ENCODE measurements at regions not wholly inside any gene's neighbourhood (a gene's known extent, or its start where the extent isn't known, plus 50 kb on each side); places are given as distances from the start of the nearest gene placed in this dataset.
A peak's percentile ranks its signal among the peaks of the same experiment; 100 is the strongest.

DNA sequence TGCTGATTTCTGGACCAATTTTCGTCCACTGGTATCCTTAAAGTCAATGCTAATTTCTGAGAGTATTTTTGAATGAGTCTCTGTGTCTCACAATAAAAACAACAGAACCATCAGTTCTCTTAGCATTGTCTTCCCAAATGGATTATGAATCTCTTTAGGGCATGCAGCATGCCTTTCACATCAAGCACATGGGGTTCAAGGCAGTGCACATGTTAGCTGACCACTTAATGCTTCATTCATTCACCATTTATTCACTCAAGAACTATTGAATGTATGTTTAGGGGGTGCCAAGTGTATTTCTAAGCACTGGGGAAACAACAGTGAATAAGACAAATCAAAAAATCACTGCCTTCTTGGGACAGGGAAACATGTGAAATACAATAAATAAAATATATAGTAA lies 126.7 kb upstream of the SLC44A3 start:
- Histone ChIP-seq H3K27ac (no peak overlapping the region), H3K36me3 (no peaks in the 10 kb centered on the region), H3K4me3 (no peak overlapping the region), H3K9me3 (peaks cover 0 to 10% (median 0%) of the 10 kb centered on the region in 8 donors), H3K4me1 (peaks cover 0 to 4% (median 0%) of the 10 kb centered on the region in 6 donors), H3K27me3 (replicated peaks in 1 of 7) (peaks cover 0 to 5% (median 0%) of the 10 kb centered on the region in 7 donors)
- no peak for TF ChIP-seq POLR2AphosphoS5 (IDR thresholded peaks at IDR 0.05)
- no peak for TF ChIP-seq CTCF (IDR thresholded peaks at IDR 0.05 in 8 of 11, conservative IDR thresholded peaks at IDR 0.05 in 3 of 11)
- no peak for TF ChIP-seq POLR2A (IDR thresholded peaks at IDR 0.05)
- DNase-seq, result no peak
- intact Hi-C loops (cut with DNase I; ENCODE audit: low total_unique reads), result no loop called here
- WGBS, 5 donors, result 86 to 96% (median 90%) methylated on average over 1 of the region's 1 CpG

GRCh38 chr1:94693029-94693428 lies 127.1 kb upstream of the SLC44A3 start:
- 65 to 93% (median 85%) methylated on average over 3 of the region's 3 CpGs for WGBS, 5 donors
- Histone ChIP-seq H3K4me3 (no peak overlapping the region), H3K27me3 (replicated peaks in 1 of 7) (peaks cover 0 to 5% (median 0%) of the 10 kb centered on the region in 7 donors), H3K36me3 (no peaks in the 10 kb centered on the region), H3K27ac (no peak overlapping the region), H3K4me1 (peaks cover 0 to 4% (median 0%) of the 10 kb centered on the region in 6 donors), H3K9me3 (peaks cover 0 to 10% (median 0%) of the 10 kb centered on the region in 8 donors)
- intact Hi-C loops (cut with DNase I; ENCODE audit: low total_unique reads), result no loop called here
- no peak for DNase-seq
- TF ChIP-seq CTCF (IDR thresholded peaks at IDR 0.05 in 8 of 11, conservative IDR thresholded peaks at IDR 0.05 in 3 of 11) (no peak), POLR2A (IDR thresholded peaks at IDR 0.05) (no peak), POLR2AphosphoS5 (IDR thresholded peaks at IDR 0.05) (no peak)

DNA sequence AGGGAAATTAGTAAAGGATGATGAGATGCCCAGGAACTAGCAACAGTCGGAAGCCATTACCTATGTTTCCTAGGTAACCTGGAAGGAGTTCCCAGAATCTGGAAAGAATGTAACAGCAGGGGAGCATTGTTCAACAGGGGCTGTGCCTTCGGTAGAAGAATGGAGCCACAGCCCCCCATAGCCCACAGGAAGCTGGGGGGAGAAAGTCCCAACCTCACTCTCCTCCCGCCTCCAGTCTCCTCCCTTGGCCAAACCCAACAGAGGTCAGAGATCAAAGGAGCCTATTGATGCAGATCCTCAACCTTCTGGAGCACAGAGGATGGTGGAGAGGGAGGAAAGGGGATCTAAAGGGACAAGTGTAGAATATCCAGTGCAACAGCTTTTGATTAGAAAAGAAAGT lies 131.5 kb upstream of the SLC44A3 start:
- TF ChIP-seq POLR2AphosphoS5 (IDR thresholded peaks at IDR 0.05), result no peak
- no peak for TF ChIP-seq POLR2A (IDR thresholded peaks at IDR 0.05)
- no peak for TF ChIP-seq CTCF (IDR thresholded peaks at IDR 0.05 in 8 of 11, conservative IDR thresholded peaks at IDR 0.05 in 3 of 11)
- Histone ChIP-seq H3K4me1 (peaks cover 0 to 4% (median 0%) of the 10 kb centered on the region in 6 donors), H3K27me3 (replicated peaks in 1 of 7) (peaks cover 0 to 5% (median 0%) of the 10 kb centered on the region in 7 donors), H3K27ac (peak overlapping the region in 1 of 8 donors; percentile 26), H3K36me3 (no peaks in the 10 kb centered on the region), H3K9me3 (peaks cover 0 to 10% (median 0%) of the 10 kb centered on the region in 8 donors), H3K4me3 (no peak overlapping the region)
- DNase-seq, result no peak
- WGBS, 5 donors, result 66 to 79% (median 77%) methylated on average over 3 of the region's 3 CpGs
- intact Hi-C loops (cut with DNase I; ENCODE audit: low total_unique reads), result no loop called here

DNA sequence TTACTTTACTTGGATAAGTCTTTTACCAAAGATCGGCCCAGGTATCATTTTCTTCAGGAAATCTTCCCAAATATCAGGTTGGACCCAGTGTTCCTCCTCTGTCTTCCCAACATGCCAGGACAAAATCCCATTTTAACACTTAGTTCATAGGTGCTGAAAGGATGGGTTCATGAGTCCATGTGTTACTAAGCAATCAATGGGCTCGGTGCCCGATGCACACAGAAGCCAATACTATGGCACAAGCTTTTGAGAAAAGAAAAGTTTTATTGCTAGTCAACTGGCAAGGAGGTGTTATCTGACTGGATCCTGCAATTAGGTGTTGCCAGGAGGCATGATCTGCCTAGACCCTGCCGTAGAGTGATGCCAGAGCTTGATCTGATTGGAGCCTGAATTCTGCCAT lies 133.3 kb upstream of the SLC44A3 start:
- Histone ChIP-seq H3K36me3 (no peaks in the 10 kb centered on the region), H3K27ac (no peak overlapping the region), H3K4me3 (no peak overlapping the region), H3K27me3 (replicated peaks in 1 of 7) (no peaks in the 10 kb centered on the region), H3K4me1 (peaks cover 0 to 4% (median 0%) of the 10 kb centered on the region in 6 donors), H3K9me3 (peaks cover 0 to 8% (median 0%) of the 10 kb centered on the region in 8 donors)
- DNase-seq, result no peak
- intact Hi-C loops (cut with DNase I; ENCODE audit: low total_unique reads), result no loop called here
- WGBS, 5 donors, result 88 to 97% (median 93%) methylated on average over 4 of the region's 4 CpGs
- TF ChIP-seq POLR2AphosphoS5 (IDR thresholded peaks at IDR 0.05) (no peak), CTCF (IDR thresholded peaks at IDR 0.05 in 8 of 11, conservative IDR thresholded peaks at IDR 0.05 in 3 of 11) (no peak), POLR2A (IDR thresholded peaks at IDR 0.05) (no peak)

All from spleen (tissue), 11 donors.